ENCODE measurements at regions not wholly inside any gene's neighbourhood (a gene's known extent, or its start where the extent isn't known, plus 50 kb on each side); places are given as distances from the start of the nearest gene placed in this dataset.
"Not testable (repeated sequence)": the region's sequence is repeated elsewhere in the genome, so short reads cannot be mapped to it uniquely, and the experiment has no call there.

- no peak overlapping the region for H3K27ac Mint-ChIP-seq
- ChIA-PET CTCF (no interaction called here), POLR2A (no interaction called here)
- no peak for DNase-seq
- no peaks in the 10 kb centered on the region for H3K27me3 Mint-ChIP-seq
- no peaks in the 10 kb centered on the region for H3K36me3 Mint-ChIP-seq (ENCODE audit: low read depth)
- no peaks in the 10 kb centered on the region for H3K4me1 Mint-ChIP-seq
- no peaks in the 10 kb centered on the region for H3K9me3 Mint-ChIP-seq
- H3K4me3 Mint-ChIP-seq, result no peak overlapping the region
These were observed 155.4 kb upstream of the KYNU start for GRCh38 chr2:142722086-142722485.

- Mint-ChIP-seq H3K36me3 (ENCODE audit: low read depth) (no peaks in the 10 kb centered on the region), H3K9me3 (no peaks in the 10 kb centered on the region), H3K27me3 (no peaks in the 10 kb centered on the region), H3K27ac (no peak overlapping the region), H3K4me3 (no peak overlapping the region), H3K4me1 (no peaks in the 10 kb centered on the region)
- DNase-seq, result no peak
- POLR2A ChIA-PET, result no interaction called here
- CTCF ChIA-PET, result no interaction called here
These were observed 156.4 kb upstream of the KYNU start for GRCh38 chr2:142721015-142721414.

GRCh38 chr2:142718576-142719155 is 158.8 kb upstream of the KYNU start:
- no peak overlapping the region for H3K27ac Mint-ChIP-seq
- CTCF ChIA-PET, result no interaction called here
- H3K36me3 Mint-ChIP-seq (ENCODE audit: low read depth), result no peaks in the 10 kb centered on the region
- H3K27me3 Mint-ChIP-seq, result no peaks in the 10 kb centered on the region
- H3K4me1 Mint-ChIP-seq, result no peaks in the 10 kb centered on the region
- H3K9me3 Mint-ChIP-seq, result no peaks in the 10 kb centered on the region
- H3K4me3 Mint-ChIP-seq, result no peak overlapping the region
- POLR2A ChIA-PET, result no interaction called here
- no peak for DNase-seq

GRCh38 chr2:142716463-142717242 is 160.8 kb upstream of the KYNU start:
- H3K36me3 Mint-ChIP-seq (ENCODE audit: low read depth), result no peaks in the 10 kb centered on the region
- CTCF ChIA-PET, result no interaction called here
- no peak overlapping the region for H3K27ac Mint-ChIP-seq
- H3K4me1 Mint-ChIP-seq, result no peaks in the 10 kb centered on the region
- H3K27me3 Mint-ChIP-seq, result no peaks in the 10 kb centered on the region
- H3K4me3 Mint-ChIP-seq, result no peak overlapping the region
- no peak for DNase-seq
- POLR2A ChIA-PET, result no interaction called here
- peaks cover 3% of the 10 kb centered on the region for H3K9me3 Mint-ChIP-seq

GRCh38 chr2:142714600-142714999 is 162.9 kb upstream of the KYNU start:
- Mint-ChIP-seq H3K27me3 (no peaks in the 10 kb centered on the region), H3K4me3 (no peak overlapping the region), H3K4me1 (no peaks in the 10 kb centered on the region), H3K27ac (no peak overlapping the region), H3K36me3 (ENCODE audit: low read depth) (no peaks in the 10 kb centered on the region), H3K9me3 (peaks cover 3% of the 10 kb centered on the region)
- ChIA-PET CTCF (no interaction called here), POLR2A (no interaction called here)
- DNase-seq, result no peak

GRCh38 chr2:142710336-142710735 is 167.1 kb upstream of the KYNU start:
- Mint-ChIP-seq H3K27me3 (no peaks in the 10 kb centered on the region), H3K36me3 (ENCODE audit: low read depth) (no peaks in the 10 kb centered on the region), H3K9me3 (peaks cover 3% of the 10 kb centered on the region), H3K4me3 (no peak overlapping the region), H3K27ac (no peak overlapping the region), H3K4me1 (no peaks in the 10 kb centered on the region)
- ChIA-PET CTCF (no interaction called here), POLR2A (no interaction called here)
- no peak for DNase-seq

GRCh38 chr2:142707318-142707717 is 170.1 kb upstream of the KYNU start:
- CTCF ChIA-PET, result no interaction called here
- H3K27me3 Mint-ChIP-seq, result no peaks in the 10 kb centered on the region
- no peak overlapping the region for H3K27ac Mint-ChIP-seq
- no peak for DNase-seq
- no peak overlapping the region for H3K4me3 Mint-ChIP-seq
- H3K9me3 Mint-ChIP-seq, result peaks cover 3% of the 10 kb centered on the region
- H3K4me1 Mint-ChIP-seq, result no peaks in the 10 kb centered on the region
- H3K36me3 Mint-ChIP-seq (ENCODE audit: low read depth), result no peaks in the 10 kb centered on the region
- POLR2A ChIA-PET, result no interaction called here

GRCh38 chr2:142702397-142702796 is 175.1 kb upstream of the KYNU start:
- POLR2A ChIA-PET; H3K9me3 Mint-ChIP-seq; DNase-seq; H3K27ac Mint-ChIP-seq; H3K27me3 Mint-ChIP-seq; CTCF ChIA-PET; H3K4me3 Mint-ChIP-seq; H3K36me3 Mint-ChIP-seq (ENCODE audit: low read depth); H3K4me1 Mint-ChIP-seq: not testable (repeated sequence)

- H3K4me1 Mint-ChIP-seq; H3K27ac Mint-ChIP-seq; DNase-seq; CTCF ChIA-PET; H3K27me3 Mint-ChIP-seq; POLR2A ChIA-PET; H3K4me3 Mint-ChIP-seq; H3K36me3 Mint-ChIP-seq (ENCODE audit: low read depth); H3K9me3 Mint-ChIP-seq: not testable (repeated sequence)
These were observed 181.9 kb upstream of the KYNU start for GRCh38 chr2:142695350-142696257.

GRCh38 chr2:142694282-142694681 is 183.2 kb upstream of the KYNU start:
- Mint-ChIP-seq H3K9me3 (no peaks in the 10 kb centered on the region), H3K4me1 (no peaks in the 10 kb centered on the region), H3K36me3 (ENCODE audit: low read depth) (no peaks in the 10 kb centered on the region), H3K4me3 (no peak overlapping the region), H3K27ac (no peak overlapping the region), H3K27me3 (no peaks in the 10 kb centered on the region)
- POLR2A ChIA-PET, result no interaction called here
- DNase-seq, result no peak
- CTCF ChIA-PET, result no interaction called here

GRCh38 chr2:142693171-142693950 is 184.1 kb upstream of the KYNU start:
- H3K4me3 Mint-ChIP-seq, result no peak overlapping the region
- no peaks in the 10 kb centered on the region for H3K36me3 Mint-ChIP-seq (ENCODE audit: low read depth)
- DNase-seq, result no peak
- no peaks in the 10 kb centered on the region for H3K4me1 Mint-ChIP-seq
- no peaks in the 10 kb centered on the region for H3K9me3 Mint-ChIP-seq
- no peaks in the 10 kb centered on the region for H3K27me3 Mint-ChIP-seq
- POLR2A ChIA-PET, result no interaction called here
- no peak overlapping the region for H3K27ac Mint-ChIP-seq
- CTCF ChIA-PET, result no interaction called here

GRCh38 chr2:142688856-142689605 is 188.4 kb upstream of the KYNU start:
- Mint-ChIP-seq H3K27ac (no peak overlapping the region), H3K36me3 (ENCODE audit: low read depth) (no peaks in the 10 kb centered on the region)

More at GRCh38 chr2:142688856-142689605, 188.4 kb upstream of the KYNU start:
- DNase-seq, result no peak
- no peaks in the 10 kb centered on the region for H3K27me3 Mint-ChIP-seq
- no peak overlapping the region for H3K4me3 Mint-ChIP-seq
- no peaks in the 10 kb centered on the region for H3K9me3 Mint-ChIP-seq
- ChIA-PET CTCF (no interaction called here), POLR2A (no interaction called here)
- no peaks in the 10 kb centered on the region for H3K4me1 Mint-ChIP-seq
